ENCODE measurements at regions not wholly inside any gene's neighbourhood (a gene's known extent, or its start where the extent isn't known, plus 50 kb on each side); places are given as distances from the start of the nearest gene placed in this dataset.

- TF ChIP-seq POLR2A (IDR thresholded peaks at IDR 0.05; ENCODE audit: extremely low read depth, insufficient read length) (no peak), CTCF (IDR thresholded peaks at IDR 0.05; ENCODE audit: low read depth, low read length) (no peak), MAX (IDR thresholded peaks at IDR 0.05; ENCODE audit: low read depth, low read length) (no peak), MYC (IDR thresholded peaks at IDR 0.05; ENCODE audit: low read depth, low read length) (no peak)
Measured at GRCh38 chr2:209146682-209147320, 277.0 kb upstream of the MAP2 start.

Data from NB4 (cell line).